ENCODE measurements at regions not wholly inside any gene's neighbourhood (a gene's known extent, or its start where the extent isn't known, plus 50 kb on each side); places are given as distances from the start of the nearest gene placed in this dataset.

DNA sequence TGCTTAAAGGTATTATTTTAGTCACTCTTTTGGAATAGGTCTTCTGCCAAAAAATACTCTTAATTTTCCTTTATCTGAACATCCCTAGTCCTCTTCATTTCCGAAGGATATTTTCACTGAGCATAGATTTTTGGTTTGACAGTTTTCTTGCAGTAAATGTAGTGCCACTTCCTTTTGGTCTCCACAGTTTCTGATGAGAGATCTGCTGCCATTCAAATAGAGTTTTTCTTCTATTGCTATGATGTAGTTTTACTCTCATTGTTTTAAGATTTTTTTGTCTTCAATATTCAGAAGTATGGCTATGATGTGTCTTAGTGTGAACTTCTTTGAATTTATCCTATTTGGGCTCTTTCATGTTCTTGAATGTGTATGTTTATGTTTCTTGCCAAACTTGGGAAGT, 281.1 kb upstream of the SORL1-AS1 start:
- no peaks in the 10 kb centered on the region for H4K20me1 ChIP-seq (ENCODE audit: insufficient read depth)
- ChIA-PET POLR2A (ENCODE audit: unreplicated experiment) (no interaction called here), CTCF (no interaction called here)
- no peak overlapping the region for H3K4me3 ChIP-seq
- intact Hi-C loops (cut with micrococcal nuclease; ENCODE audit: unreplicated experiment): no loop called here
- TF ChIP-seq, protein P1, sequence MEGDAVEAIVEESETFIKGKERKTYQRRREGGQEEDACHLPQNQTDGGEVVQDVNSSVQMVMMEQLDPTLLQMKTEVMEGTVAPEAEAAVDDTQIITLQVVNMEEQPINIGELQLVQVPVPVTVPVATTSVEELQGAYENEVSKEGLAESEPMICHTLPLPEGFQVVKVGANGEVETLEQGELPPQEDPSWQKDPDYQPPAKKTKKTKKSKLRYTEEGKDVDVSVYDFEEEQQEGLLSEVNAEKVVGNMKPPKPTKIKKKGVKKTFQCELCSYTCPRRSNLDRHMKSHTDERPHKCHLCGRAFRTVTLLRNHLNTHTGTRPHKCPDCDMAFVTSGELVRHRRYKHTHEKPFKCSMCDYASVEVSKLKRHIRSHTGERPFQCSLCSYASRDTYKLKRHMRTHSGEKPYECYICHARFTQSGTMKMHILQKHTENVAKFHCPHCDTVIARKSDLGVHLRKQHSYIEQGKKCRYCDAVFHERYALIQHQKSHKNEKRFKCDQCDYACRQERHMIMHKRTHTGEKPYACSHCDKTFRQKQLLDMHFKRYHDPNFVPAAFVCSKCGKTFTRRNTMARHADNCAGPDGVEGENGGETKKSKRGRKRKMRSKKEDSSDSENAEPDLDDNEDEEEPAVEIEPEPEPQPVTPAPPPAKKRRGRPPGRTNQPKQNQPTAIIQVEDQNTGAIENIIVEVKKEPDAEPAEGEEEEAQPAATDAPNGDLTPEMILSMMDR (conservative IDR thresholded peaks at IDR 0.05): no peak
- no peak for TF ChIP-seq EZH2 (IDR thresholded peaks at IDR 0.05; ENCODE audit: low read depth)
- H3K4me2 ChIP-seq: no peak overlapping the region
- H3K36me3 ChIP-seq (ENCODE audit: low read depth): no peaks in the 10 kb centered on the region
- H3F3A ChIP-seq (ENCODE audit: insufficient read depth, low read depth): no peaks in the 10 kb centered on the region
- no peak overlapping the region for H2AFZ ChIP-seq
- H3K79me2 ChIP-seq (ENCODE audit: low read depth): no peaks in the 10 kb centered on the region
- H3K27ac ChIP-seq: no peak overlapping the region
- H3K27me3 ChIP-seq (ENCODE audit: insufficient read depth, low read depth): no peaks in the 10 kb centered on the region; the same call in 1 of the 2 replicates
- DNase-seq: no peak
- no peaks in the 10 kb centered on the region for H3K4me1 ChIP-seq (replicated peaks; ENCODE audit: insufficient read depth)
- BruUV-seq (replicated peaks): no TSS peak
- H3K9me3 ChIP-seq (ENCODE audit: insufficient read depth, low read depth): no peaks in the 10 kb centered on the region
- H3K9me2 ChIP-seq (ENCODE audit: insufficient read depth): no peaks in the 10 kb centered on the region

DNA sequence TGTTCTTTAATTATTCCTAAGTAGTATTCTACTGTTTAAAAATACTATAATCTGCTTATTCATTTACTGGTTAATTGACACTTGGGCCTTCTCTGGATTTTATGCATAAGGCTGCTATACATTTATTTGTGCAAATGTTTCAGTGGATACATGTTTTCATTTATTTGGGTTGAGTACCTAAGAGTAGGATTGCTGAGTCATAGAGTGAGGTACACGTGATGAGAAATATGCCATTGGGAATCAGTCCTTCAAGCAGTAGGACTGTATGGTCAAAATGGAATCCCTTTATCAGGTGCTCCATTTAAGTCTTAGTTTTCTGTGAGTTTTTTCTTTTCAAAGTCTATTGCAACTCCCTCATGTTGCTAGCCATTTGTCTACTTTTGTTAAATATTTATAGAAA, 275.2 kb upstream of the SORL1-AS1 start:
- intact Hi-C loops (cut with micrococcal nuclease; ENCODE audit: unreplicated experiment): no loop called here
- ChIA-PET POLR2A (ENCODE audit: unreplicated experiment) (no interaction called here), CTCF (no interaction called here)
- TF ChIP-seq, protein P1 (conservative IDR thresholded peaks at IDR 0.05): no peak
- no peak for TF ChIP-seq EZH2 (IDR thresholded peaks at IDR 0.05; ENCODE audit: low read depth)
- no peak overlapping the region for H2AFZ ChIP-seq
- no peak overlapping the region for H3K27ac ChIP-seq
- no peaks in the 10 kb centered on the region for H3K36me3 ChIP-seq (ENCODE audit: low read depth)
- H4K20me1 ChIP-seq (ENCODE audit: insufficient read depth): no peaks in the 10 kb centered on the region
- no peaks in the 10 kb centered on the region for H3K4me1 ChIP-seq (replicated peaks; ENCODE audit: insufficient read depth)
- DNase-seq: no peak
- H3K27me3 ChIP-seq (ENCODE audit: insufficient read depth, low read depth): peaks cover 5% of the 10 kb centered on the region
- BruUV-seq (replicated peaks): no TSS peak
- no peaks in the 10 kb centered on the region for H3K9me2 ChIP-seq (ENCODE audit: insufficient read depth)
- no peak overlapping the region for H3K4me2 ChIP-seq
- no peaks in the 10 kb centered on the region for H3F3A ChIP-seq (ENCODE audit: insufficient read depth, low read depth)
- no peaks in the 10 kb centered on the region for H3K79me2 ChIP-seq (ENCODE audit: low read depth)
- H3K9me3 ChIP-seq (ENCODE audit: insufficient read depth, low read depth): no peaks in the 10 kb centered on the region
- no peak overlapping the region for H3K4me3 ChIP-seq

DNA sequence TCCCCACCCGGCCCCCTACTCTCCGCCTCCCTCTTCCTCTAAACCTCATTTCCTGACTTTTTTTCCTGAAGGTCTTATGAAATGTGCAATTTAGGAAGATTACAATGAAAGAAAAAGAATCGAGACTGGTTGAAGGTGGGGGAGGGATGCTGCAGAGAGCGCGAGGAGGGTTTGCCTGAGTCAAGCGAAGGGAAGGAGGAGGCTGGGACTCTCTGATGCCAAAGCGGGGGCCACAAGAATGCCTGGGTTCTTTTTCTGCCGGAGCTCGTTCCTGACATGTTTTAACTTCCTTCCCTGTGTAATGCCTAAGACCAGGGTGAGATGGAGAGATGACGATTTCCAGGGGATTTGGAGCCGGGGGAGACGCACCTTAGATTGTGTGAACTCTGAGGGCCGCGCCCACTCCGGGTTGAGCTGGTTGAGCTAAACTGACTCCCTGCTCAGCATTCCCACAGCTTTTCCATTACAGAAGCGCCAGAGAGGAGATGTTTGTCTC, 270.5 kb upstream of the SORL1-AS1 start:
- Histone ChIP-seq H3F3A (ENCODE audit: insufficient read depth, low read depth) (no peaks in the 10 kb centered on the region), H3K4me2 (0 out of 2 replicates have a peak overlapping the region, but pooled peaks have one; percentile 16), H3K4me1 (replicated peaks; ENCODE audit: insufficient read depth) (no peaks in the 10 kb centered on the region), H3K36me3 (ENCODE audit: low read depth) (no peaks in the 10 kb centered on the region), H3K9me3 (ENCODE audit: insufficient read depth, low read depth) (no peaks in the 10 kb centered on the region), H3K4me3 (no peak overlapping the region), H3K79me2 (ENCODE audit: low read depth) (no peaks in the 10 kb centered on the region), H3K9me2 (ENCODE audit: insufficient read depth) (no peaks in the 10 kb centered on the region), H2AFZ (peak overlapping the region; percentile 49; the same call in 1 of the 2 replicates), H4K20me1 (ENCODE audit: insufficient read depth) (no peaks in the 10 kb centered on the region), H3K27ac (no peak overlapping the region), H3K27me3 (ENCODE audit: insufficient read depth, low read depth) (peaks cover 11% of the 10 kb centered on the region)
- DNase-seq: no peak
- no peak for TF ChIP-seq EZH2 (IDR thresholded peaks at IDR 0.05; ENCODE audit: low read depth)
- TF ChIP-seq, protein P1 (conservative IDR thresholded peaks at IDR 0.05): no peak
- CTCF ChIA-PET: no interaction called here
- POLR2A ChIA-PET (ENCODE audit: unreplicated experiment): no interaction called here
- no TSS peak for BruUV-seq (replicated peaks)
- intact Hi-C loops (cut with micrococcal nuclease; ENCODE audit: unreplicated experiment): no loop called here
